GM21528 (cell line): ENCODE measurements at regions not wholly inside any gene's neighbourhood (a gene's known extent, or its start where the extent isn't known, plus 50 kb on each side); places are given as distances from the start of the nearest gene placed in this dataset.

Experiments used
- ATAC-seq: cut with Tn5 transposase; IDR thresholded peaks from one replicate; pipeline ENCODE4 v1.9.1; 2021; ENCODE audit warnings: mild to moderate bottlenecking, moderate library complexity; ENCODE audit not compliant: unreplicated experiment, low FRiP score

- ATAC-seq = no peak
These were observed 442.9 kb upstream of the NEGR1 start for GRCh38 chr1:72724951-72725861.

DNA sequence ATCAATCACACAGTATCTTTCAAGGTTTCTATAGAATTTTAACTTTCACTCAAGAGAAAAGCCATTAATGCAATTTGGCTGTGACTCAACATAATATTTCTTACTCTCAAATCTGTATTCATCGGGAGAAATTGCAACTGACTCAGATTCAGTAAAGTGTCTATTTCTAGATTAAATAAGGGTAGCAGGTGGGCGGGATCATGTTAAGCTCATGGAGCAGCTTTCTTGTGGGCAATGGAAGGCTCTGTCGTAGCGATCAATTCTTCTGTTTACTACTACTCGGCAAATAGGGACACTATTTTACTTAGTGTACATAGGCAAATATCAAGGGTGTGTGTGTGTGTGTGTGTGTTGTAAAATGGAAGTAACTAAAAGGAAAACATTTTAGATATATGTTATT lies 423.6 kb upstream of the NEGR1 start:
- no peak for ATAC-seq

- no peak for ATAC-seq
These were observed 422.6 kb upstream of the NEGR1 start for GRCh38 chr1:72704841-72705477.

GRCh38 chr1:72697410-72697809 lies 415.1 kb upstream of the NEGR1 start:
- no peak for ATAC-seq

GRCh38 chr1:72693899-72694298 lies 411.6 kb upstream of the NEGR1 start:
- ATAC-seq = no peak

DNA sequence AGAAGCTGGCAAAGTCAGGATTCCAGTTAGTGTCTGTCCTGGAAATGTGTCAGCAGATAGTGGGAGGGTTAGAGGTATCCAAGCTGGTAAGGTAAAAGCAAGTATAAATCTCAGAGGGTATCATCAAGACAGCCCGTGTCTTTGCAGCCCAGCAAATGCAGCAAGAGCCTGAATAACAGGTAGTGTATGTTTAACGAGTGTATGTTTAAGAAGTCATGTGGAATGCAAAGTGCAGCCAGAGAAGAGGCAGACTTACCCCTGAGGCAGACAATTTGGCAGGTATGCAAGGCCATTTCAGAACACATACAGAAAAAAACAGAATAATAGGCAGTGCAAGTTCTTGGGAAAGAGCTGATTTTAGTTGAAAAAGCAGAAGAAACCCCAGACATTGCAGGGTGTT lies 411.0 kb upstream of the NEGR1 start:
- ATAC-seq = no peak

DNA sequence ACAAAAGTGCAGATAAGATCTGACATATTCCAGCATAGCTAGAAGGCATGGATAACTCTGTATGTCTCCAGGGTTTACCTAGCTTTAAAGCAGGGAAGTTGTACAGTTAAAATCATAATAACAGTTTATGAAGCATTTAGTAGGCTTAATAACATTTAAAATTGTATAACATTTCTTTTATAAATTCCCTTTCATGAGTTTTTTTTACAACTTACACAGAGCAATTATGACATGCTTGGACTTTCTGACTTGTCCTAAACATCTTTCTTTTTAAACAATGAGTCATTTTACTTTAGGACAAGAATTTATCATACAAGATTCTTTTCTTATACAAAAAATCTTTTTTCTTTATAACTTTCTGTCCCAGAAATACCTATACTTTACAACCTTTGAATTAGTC lies 408.5 kb upstream of the NEGR1 start:
- ATAC-seq = no peak

DNA sequence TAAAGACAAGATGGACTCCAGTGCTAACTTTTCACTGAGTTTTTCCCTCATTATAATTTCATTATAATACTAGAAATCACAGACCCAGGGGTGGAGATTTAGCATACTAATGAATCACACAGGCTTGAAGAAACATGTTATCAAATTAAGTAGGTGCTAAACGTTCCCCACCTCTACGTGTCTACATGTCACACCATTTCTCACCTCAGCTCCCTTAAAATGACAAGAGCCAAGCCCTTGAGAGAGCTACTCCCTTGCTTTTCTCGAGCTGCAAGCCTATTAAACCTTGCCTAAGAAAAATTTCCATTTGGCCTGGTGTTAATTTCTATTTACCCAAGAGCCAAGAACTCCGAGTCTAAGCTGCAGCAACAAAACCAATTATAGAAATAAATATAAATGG lies 396.3 kb upstream of the NEGR1 start:
- no peak for ATAC-seq

GRCh38 chr1:72670902-72671301 lies 388.6 kb upstream of the NEGR1 start:
- ATAC-seq = no peak

DNA sequence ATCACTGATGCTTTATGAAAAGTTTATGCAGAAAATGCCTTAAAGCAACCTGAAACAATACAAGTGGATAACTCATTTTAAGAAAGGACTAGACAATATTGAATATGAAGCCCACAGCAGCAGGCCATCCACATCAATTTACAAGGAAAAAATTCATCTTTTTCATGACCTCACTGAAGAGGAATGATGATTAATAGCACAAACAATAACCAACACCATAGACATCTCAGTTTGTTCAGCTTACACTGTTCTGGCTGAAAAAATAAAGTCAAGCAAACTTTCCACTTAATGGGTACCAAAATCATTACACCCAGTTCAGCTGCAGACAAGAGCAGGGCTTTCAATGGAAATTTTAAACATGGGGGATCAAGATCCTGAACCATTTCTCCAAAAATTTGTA lies 380.6 kb upstream of the NEGR1 start:
- ATAC-seq = no peak

DNA sequence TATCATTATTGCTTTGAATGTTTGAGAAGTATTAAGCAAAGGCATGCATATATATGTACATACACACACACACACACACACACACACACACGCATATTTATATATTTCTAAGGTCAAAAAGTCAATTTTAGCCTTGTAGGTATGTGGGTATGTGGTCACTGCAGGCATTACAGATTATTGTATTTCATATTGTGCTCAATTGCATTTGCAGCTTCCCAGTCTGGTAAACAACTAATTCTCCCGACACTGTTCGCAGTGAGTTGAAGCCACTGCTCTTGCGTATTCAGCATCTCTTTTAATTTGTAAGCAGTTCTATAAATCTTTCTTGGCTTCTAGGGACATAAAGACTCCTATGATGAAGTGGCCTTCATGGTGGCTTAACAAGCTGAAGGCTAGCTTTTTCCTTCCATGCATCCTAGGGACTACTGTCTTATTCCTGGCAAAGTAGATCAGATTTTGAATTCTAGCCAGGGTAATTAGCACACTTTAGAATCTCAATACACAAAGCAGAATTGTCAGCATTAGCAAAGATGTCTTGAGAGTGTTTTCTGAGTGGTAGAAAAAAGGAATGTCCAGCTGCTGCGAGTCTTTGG lies 368.6 kb upstream of the NEGR1 start:
- ATAC-seq = no peak

DNA sequence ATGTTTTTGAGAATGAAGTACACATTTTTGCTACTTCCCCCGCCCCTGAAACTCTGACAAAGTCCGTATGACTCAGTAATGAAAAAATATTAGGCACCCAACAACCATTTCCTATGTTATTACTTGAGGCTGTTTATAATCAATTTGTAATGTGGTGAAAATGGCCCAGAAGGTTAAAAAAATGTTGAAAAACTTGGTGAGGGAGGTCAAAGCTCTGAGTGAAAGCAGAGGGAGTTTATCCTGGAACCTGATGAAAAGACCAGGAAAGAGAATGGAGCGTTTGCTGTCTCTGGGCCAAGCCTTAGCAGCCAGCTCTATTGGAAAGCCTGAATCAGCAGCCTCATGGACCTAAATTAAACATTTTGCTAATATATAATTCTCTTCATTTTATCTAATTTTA lies 367.7 kb upstream of the NEGR1 start:
- no peak for ATAC-seq

- ATAC-seq = no peak
These were observed 367.0 kb upstream of the NEGR1 start for GRCh38 chr1:72649211-72649888.

DNA sequence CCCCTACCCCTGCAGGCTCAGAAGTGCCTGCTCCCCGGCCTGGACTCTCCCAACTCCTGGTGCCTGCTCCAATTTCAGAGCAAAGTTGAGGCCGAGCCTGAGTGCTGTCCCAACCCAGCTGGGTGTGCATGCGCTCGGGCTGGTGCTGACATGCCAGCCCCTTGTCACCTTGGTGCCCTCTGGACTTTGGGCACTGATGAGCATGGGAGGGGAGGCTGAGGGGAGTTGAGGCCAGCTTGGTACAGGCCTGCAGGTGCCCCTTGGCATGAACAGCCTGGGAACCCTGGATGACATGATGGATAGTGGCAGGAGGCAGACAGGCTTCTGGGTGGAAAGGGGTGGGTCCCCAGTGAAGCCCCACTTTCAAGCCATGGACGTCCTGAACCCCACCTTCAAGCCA lies 366.1 kb upstream of the NEGR1 start:
- no peak for ATAC-seq

DNA sequence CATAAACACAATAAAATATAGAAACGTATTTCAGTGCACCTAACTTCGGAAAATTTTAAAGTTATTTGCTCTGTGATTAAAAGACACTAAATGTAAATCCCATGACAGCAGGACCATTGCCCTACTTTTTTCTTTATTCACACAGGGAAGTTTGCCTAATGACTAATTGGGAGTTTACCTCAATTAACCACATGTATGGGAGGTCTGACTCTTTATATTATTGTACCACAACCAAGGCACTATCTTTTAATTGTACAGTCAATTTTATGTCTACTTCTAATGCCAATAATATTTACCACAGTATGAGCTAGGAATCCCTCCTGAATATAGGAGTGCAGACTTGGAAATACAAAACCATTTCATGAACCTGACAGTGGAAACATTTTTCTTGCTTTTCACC lies 360.8 kb upstream of the NEGR1 start:
- ATAC-seq = no peak

- ATAC-seq = no peak
These were observed 355.3 kb upstream of the NEGR1 start for GRCh38 chr1:72637593-72637992.

DNA sequence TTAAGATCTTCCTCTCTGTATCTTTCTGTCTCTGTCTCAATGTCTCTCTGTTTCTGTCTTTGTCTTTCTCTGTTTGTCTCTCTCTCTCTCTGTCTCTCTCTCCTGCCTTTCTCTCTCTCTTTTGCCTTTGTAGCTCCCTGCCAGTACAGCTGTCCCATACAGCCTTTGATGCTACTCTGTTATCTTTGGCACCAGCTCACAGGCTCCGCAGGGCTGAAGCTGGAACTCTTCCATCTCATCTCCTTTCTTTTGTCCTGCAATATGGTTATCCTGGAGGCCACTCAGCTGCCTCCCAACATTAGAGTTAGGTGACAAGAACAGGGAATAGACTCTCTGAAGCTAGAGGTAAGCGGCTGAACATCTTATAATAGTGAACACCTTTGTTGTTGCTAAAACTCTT lies 354.3 kb upstream of the NEGR1 start:
- no peak for ATAC-seq

GRCh38 chr1:72635719-72636118 lies 353.4 kb upstream of the NEGR1 start:
- no peak for ATAC-seq

- no peak for ATAC-seq
These were observed 352.6 kb upstream of the NEGR1 start for GRCh38 chr1:72634946-72635345.

- no peak for ATAC-seq
These were observed 349.1 kb upstream of the NEGR1 start for GRCh38 chr1:72631449-72631848.

DNA sequence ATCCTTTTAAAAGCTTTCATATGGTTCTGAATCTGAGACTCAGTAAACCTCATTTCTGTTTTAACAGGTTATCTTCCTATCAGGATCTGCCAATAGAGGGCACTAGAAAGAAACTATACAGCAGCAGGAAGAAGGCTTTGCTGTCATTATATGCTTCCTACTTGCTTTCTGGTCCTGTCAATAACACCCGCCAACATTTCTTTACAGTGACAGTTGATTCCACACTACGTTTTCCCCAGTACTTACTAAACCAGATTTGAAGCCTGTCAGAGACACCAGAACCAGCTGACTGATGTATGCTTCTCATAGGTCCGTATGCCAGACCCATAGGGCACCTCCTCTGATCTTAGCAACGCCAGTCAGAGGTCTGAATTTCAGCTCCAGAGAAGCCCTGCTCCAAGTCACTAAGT lies 341.0 kb upstream of the NEGR1 start:
- ATAC-seq = peak; percentile 68
